ENCODE measurements at regions not wholly inside any gene's neighbourhood (a gene's known extent, or its start where the extent isn't known, plus 50 kb on each side); places are given as distances from the start of the nearest gene placed in this dataset.

DNA sequence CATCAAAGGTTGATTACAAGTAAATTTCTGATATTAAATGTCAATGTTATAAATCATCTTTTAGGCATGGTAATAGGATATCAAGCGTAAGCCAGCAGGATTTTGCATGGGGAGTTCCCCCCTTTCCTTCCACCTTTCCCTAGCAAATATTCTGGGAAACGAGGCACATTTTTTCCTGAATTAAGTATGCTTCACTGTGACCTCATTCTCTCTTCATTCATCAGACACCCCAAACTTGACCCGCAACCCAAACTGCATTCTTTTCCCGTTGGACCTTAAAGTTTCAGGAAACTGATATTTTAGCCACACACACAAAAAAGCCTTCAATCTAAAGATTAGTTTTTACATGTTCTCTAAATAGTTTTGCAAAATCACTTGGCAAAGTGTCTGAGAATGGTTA, 214.5 kb upstream of the CTAGE1 start:
- H3K27me3 Mint-ChIP-seq (ENCODE audit: insufficient read depth), result no peaks in the 10 kb centered on the region
- no peak for DNase-seq (ENCODE audit: low spot score)
- no peaks in the 10 kb centered on the region for H3K36me3 Mint-ChIP-seq (ENCODE audit: low read depth)
- intact Hi-C loops (cut with micrococcal nuclease), result no loop called here
- H3K4me1 Mint-ChIP-seq (ENCODE audit: low read depth), result no peaks in the 10 kb centered on the region
- no peak overlapping the region for H3K27ac Mint-ChIP-seq
- H3K9me3 Mint-ChIP-seq, result peaks cover 3% of the 10 kb centered on the region
- no peak overlapping the region for H3K4me3 Mint-ChIP-seq

GRCh38 chr18:22634464-22634863, 216.7 kb upstream of the CTAGE1 start:
- Mint-ChIP-seq H3K4me3 (no peak overlapping the region), H3K27ac (no peak overlapping the region), H3K4me1 (ENCODE audit: low read depth) (no peaks in the 10 kb centered on the region), H3K27me3 (ENCODE audit: insufficient read depth) (no peaks in the 10 kb centered on the region), H3K9me3 (peaks cover 3% of the 10 kb centered on the region), H3K36me3 (ENCODE audit: low read depth) (no peaks in the 10 kb centered on the region)
- DNase-seq (ENCODE audit: low spot score), result no peak
- intact Hi-C loops (cut with micrococcal nuclease), result no loop called here

- Mint-ChIP-seq H3K27ac (no peak overlapping the region), H3K4me3 (no peak overlapping the region), H3K36me3 (ENCODE audit: low read depth) (no peaks in the 10 kb centered on the region), H3K4me1 (ENCODE audit: low read depth) (no peaks in the 10 kb centered on the region), H3K9me3 (peaks cover 3% of the 10 kb centered on the region), H3K27me3 (ENCODE audit: insufficient read depth) (no peaks in the 10 kb centered on the region)
- intact Hi-C loops (cut with micrococcal nuclease), result no loop called here
- DNase-seq (ENCODE audit: low spot score), result no peak
Measured at GRCh38 chr18:22637787-22638186, 220.1 kb upstream of the CTAGE1 start.

- no peaks in the 10 kb centered on the region for H3K36me3 Mint-ChIP-seq (ENCODE audit: low read depth)
- no peak overlapping the region for H3K27ac Mint-ChIP-seq
Measured at GRCh38 chr18:22639026-22639463, 221.3 kb upstream of the CTAGE1 start.

GRCh38 chr18:22639561-22639960, 221.8 kb upstream of the CTAGE1 start:
- intact Hi-C loops (cut with micrococcal nuclease), result no loop called here
- no peak for DNase-seq (ENCODE audit: low spot score)
- Mint-ChIP-seq H3K4me1 (ENCODE audit: low read depth) (no peaks in the 10 kb centered on the region), H3K9me3 (peaks cover 3% of the 10 kb centered on the region), H3K4me3 (no peak overlapping the region), H3K27ac (no peak overlapping the region), H3K27me3 (ENCODE audit: insufficient read depth) (no peaks in the 10 kb centered on the region), H3K36me3 (ENCODE audit: low read depth) (no peaks in the 10 kb centered on the region)

More at GRCh38 chr18:22639026-22639463, 221.3 kb upstream of the CTAGE1 start:
- no peak for DNase-seq (ENCODE audit: low spot score)
- no peaks in the 10 kb centered on the region for H3K27me3 Mint-ChIP-seq (ENCODE audit: insufficient read depth)
- peaks cover 3% of the 10 kb centered on the region for H3K9me3 Mint-ChIP-seq
- H3K4me3 Mint-ChIP-seq, result no peak overlapping the region
- intact Hi-C loops (cut with micrococcal nuclease), result no loop called here
- no peaks in the 10 kb centered on the region for H3K4me1 Mint-ChIP-seq (ENCODE audit: low read depth)

DNA sequence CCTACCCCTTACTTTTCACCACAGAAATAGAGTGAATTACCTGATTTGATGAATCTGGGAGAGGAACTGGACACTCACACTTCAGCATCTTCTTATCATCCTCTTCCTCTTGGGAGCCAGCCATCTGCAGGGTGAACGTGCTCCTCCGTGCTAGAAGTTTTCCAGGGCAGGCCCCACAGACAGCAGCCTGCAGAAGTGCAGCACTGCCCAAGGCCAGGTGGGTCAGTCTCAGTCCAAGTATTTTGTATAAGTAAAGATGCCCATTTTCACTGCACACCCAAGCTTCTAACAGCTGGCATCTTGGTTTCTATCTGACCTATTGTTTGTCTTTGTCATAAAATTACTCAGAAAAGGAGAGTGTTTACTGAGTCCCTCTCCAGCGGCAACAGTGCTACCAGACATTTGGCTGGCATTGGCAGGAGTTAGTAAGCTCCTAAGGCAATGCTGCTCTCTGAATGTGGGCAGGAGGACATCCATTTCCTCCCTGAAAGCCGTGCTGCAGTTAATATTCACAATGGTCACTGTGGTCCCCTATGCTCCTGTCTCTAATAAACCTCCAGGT, 222.6 kb upstream of the CTAGE1 start:
- Mint-ChIP-seq H3K4me1 (ENCODE audit: low read depth) (no peaks in the 10 kb centered on the region), H3K27me3 (ENCODE audit: insufficient read depth) (no peaks in the 10 kb centered on the region), H3K36me3 (ENCODE audit: low read depth) (no peaks in the 10 kb centered on the region), H3K27ac (no peak overlapping the region), H3K4me3 (no peak overlapping the region), H3K9me3 (peaks cover 3% of the 10 kb centered on the region)
- no peak for DNase-seq (ENCODE audit: low spot score)
- intact Hi-C loops (cut with micrococcal nuclease), result no loop called here

GRCh38 chr18:22641958-22642357, 224.2 kb upstream of the CTAGE1 start:
- intact Hi-C loops (cut with micrococcal nuclease), result no loop called here
- no peak for DNase-seq (ENCODE audit: low spot score)
- H3K9me3 Mint-ChIP-seq, result no peaks in the 10 kb centered on the region
- H3K27me3 Mint-ChIP-seq (ENCODE audit: insufficient read depth), result no peaks in the 10 kb centered on the region
- no peaks in the 10 kb centered on the region for H3K36me3 Mint-ChIP-seq (ENCODE audit: low read depth)
- no peaks in the 10 kb centered on the region for H3K4me1 Mint-ChIP-seq (ENCODE audit: low read depth)
- no peak overlapping the region for H3K4me3 Mint-ChIP-seq
- H3K27ac Mint-ChIP-seq, result no peak overlapping the region

DNA sequence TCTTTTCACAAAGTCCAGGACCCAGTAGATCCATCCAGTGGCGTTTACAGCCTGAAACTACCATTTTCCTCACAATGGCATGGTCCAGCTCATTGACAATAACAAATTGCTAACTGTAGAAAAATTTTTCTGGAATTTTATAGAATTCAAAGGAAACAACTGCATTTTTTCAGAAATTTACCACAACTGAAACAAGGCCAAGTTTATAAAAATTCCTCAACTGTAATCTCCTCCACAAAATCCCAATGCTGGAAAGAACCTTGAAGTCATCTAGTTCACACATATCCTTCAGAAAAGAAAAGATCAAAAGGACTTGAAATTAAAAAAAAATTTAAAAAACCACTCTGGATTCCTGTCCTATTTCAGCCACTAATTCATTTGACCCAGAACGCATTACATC, 226.0 kb upstream of the CTAGE1 start:
- Mint-ChIP-seq H3K27me3 (ENCODE audit: insufficient read depth) (no peaks in the 10 kb centered on the region), H3K9me3 (no peaks in the 10 kb centered on the region), H3K36me3 (ENCODE audit: low read depth) (no peaks in the 10 kb centered on the region), H3K4me3 (no peak overlapping the region), H3K4me1 (ENCODE audit: low read depth) (no peaks in the 10 kb centered on the region), H3K27ac (no peak overlapping the region)
- intact Hi-C loops (cut with micrococcal nuclease), result no loop called here
- no peak for DNase-seq (ENCODE audit: low spot score)

DNA sequence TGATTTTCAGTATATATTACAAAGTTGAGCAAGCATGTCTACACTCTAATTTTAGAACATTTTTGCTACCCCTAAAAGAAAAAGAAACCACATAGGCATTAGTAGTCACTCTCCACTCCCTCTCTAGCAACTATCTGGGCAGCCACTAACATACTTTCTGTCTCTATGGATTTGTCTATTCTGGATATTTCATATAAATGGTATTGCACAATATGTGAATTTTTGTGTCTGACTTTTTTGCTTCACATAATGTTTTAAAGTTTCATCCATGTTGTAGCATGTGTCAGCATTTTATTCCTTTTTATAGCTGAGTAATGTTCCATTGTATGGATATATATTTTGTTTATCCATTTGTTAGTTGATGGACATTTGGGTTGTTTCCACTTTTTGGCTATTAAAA, 232.5 kb upstream of the CTAGE1 start:
- intact Hi-C loops (cut with micrococcal nuclease), result no loop called here
- peaks cover 11% of the 10 kb centered on the region for H3K9me3 Mint-ChIP-seq
- DNase-seq (ENCODE audit: low spot score), result no peak
- H3K4me3 Mint-ChIP-seq, result no peak overlapping the region
- H3K36me3 Mint-ChIP-seq (ENCODE audit: low read depth), result no peaks in the 10 kb centered on the region
- no peaks in the 10 kb centered on the region for H3K27me3 Mint-ChIP-seq (ENCODE audit: insufficient read depth)
- no peak overlapping the region for H3K27ac Mint-ChIP-seq
- H3K4me1 Mint-ChIP-seq (ENCODE audit: low read depth), result no peaks in the 10 kb centered on the region

DNA sequence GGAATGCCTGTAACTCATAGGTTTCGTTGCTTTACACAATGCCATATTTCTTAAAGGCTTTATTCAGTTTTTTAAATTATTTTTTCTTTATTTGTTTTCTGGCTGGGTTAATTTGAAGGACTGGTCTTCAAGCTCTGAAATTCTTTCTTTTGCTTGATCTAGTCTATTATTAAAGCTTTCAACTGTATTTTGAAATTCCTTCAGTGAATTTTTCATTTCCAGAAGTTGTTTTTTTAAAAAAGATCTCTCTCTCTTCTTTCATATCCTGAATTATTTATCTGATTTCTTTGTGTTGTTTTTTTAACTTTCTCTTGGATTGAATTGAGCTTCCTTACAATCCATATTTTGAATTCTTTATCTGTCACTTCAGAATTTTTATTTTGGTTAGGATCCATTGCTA, 239.9 kb upstream of the CTAGE1 start:
- Mint-ChIP-seq H3K27me3 (ENCODE audit: insufficient read depth) (no peaks in the 10 kb centered on the region), H3K36me3 (ENCODE audit: low read depth) (no peaks in the 10 kb centered on the region), H3K4me3 (no peak overlapping the region), H3K9me3 (peaks cover 43% of the 10 kb centered on the region), H3K27ac (no peak overlapping the region), H3K4me1 (ENCODE audit: low read depth) (no peaks in the 10 kb centered on the region)
- DNase-seq (ENCODE audit: low spot score), result no peak
- intact Hi-C loops (cut with micrococcal nuclease), result no loop called here

DNA sequence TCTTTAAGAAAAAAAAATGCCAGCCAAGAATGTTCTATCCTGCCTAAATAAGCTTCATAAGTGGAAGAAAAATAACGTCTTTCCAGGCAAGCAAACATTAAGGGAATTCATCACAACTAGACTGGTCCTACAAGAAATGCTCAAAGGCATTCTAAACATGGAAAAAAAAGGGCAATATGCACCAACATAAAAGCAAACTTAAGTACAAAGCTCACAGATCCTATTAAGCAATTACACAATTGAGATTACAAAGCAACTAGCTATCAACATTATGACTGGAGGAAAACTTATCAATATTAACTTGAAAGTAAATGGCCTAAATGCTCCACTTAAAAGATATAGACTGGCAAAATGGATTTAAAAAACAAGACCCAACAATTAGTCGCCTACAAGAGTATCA, 240.6 kb upstream of the CTAGE1 start:
- no peak for DNase-seq (ENCODE audit: low spot score)
- Mint-ChIP-seq H3K4me3 (no peak overlapping the region), H3K9me3 (peaks cover 47% of the 10 kb centered on the region), H3K27ac (no peak overlapping the region), H3K27me3 (ENCODE audit: insufficient read depth) (no peaks in the 10 kb centered on the region), H3K4me1 (ENCODE audit: low read depth) (no peaks in the 10 kb centered on the region), H3K36me3 (ENCODE audit: low read depth) (no peaks in the 10 kb centered on the region)
- intact Hi-C loops (cut with micrococcal nuclease), result no loop called here

DNA sequence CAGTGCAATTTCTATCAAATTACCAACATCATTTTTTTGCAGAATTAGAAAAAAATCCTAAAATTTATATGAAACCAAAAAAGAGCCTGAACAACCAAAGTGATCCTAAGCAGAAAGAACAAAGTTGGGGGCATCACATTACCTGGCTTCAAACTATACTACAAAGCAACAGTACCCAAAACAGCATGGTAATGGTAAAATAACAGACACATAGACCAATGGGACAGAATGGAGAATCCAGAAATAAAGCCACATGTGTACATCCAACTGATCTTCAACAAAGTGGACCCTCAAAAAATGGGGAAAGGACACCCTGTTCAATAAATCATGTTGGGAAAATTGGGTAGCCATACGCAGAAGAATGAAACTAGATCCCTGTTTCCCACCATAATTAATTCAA, 245.7 kb upstream of the CTAGE1 start:
- Mint-ChIP-seq H3K4me3 (no peak overlapping the region), H3K9me3 (peaks cover 30% of the 10 kb centered on the region), H3K36me3 (ENCODE audit: low read depth) (no peaks in the 10 kb centered on the region), H3K27me3 (ENCODE audit: insufficient read depth) (no peaks in the 10 kb centered on the region), H3K27ac (no peak overlapping the region), H3K4me1 (ENCODE audit: low read depth) (no peaks in the 10 kb centered on the region)
- intact Hi-C loops (cut with micrococcal nuclease), result no loop called here
- no peak for DNase-seq (ENCODE audit: low spot score)

GRCh38 chr18:22666411-22666940, 248.8 kb upstream of the CTAGE1 start:
- no peak overlapping the region for H3K27ac Mint-ChIP-seq
- intact Hi-C loops (cut with micrococcal nuclease), result no loop called here
- H3K36me3 Mint-ChIP-seq (ENCODE audit: low read depth), result no peaks in the 10 kb centered on the region
- peaks cover 20% of the 10 kb centered on the region for H3K9me3 Mint-ChIP-seq
- H3K27me3 Mint-ChIP-seq (ENCODE audit: insufficient read depth), result no peaks in the 10 kb centered on the region
- H3K4me3 Mint-ChIP-seq, result no peak overlapping the region
- H3K4me1 Mint-ChIP-seq (ENCODE audit: low read depth), result no peaks in the 10 kb centered on the region
- DNase-seq (ENCODE audit: low spot score), result no peak

DNA sequence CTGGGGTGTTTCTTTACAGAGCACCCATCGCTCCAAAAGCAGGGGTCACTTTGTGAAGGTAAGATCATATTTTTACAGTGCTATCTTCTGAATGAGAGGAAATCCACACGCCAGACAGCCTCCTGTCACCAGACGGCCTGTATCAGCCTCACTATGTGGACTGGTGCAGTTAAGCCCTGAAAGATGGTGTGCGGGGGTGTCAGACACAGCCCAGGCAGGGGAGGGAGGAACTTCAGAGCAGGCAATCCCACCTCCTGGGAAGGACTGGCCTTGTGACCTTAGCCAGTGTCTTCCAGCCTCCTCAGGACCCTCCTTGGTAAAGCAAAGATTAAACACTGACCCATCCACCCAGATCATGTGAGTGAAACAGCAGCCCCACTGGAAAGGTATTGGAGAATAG, 249.4 kb upstream of the CTAGE1 start:
- no peak for DNase-seq (ENCODE audit: low spot score)

More for the DNA sequence above, 249.4 kb upstream of the CTAGE1 start:
- no peak overlapping the region for H3K4me3 Mint-ChIP-seq
- no peaks in the 10 kb centered on the region for H3K36me3 Mint-ChIP-seq (ENCODE audit: low read depth)
- no peak overlapping the region for H3K27ac Mint-ChIP-seq
- no peaks in the 10 kb centered on the region for H3K27me3 Mint-ChIP-seq (ENCODE audit: insufficient read depth)
- intact Hi-C loops (cut with micrococcal nuclease), result no loop called here
- H3K4me1 Mint-ChIP-seq (ENCODE audit: low read depth), result no peaks in the 10 kb centered on the region
- peaks cover 20% of the 10 kb centered on the region for H3K9me3 Mint-ChIP-seq

Data from activated T-helper 1 cell treated with anti-CD3 and anti-CD28 coated beads, Interleukin-12 subunit alpha, Interleukin-12 subunit beta, Interleukin-2, Interleukin-4 antibody, amounts not matched to agents 30 ng/mL and 10 ng/mL and 1 ng/mL, durations not matched to agents 14 hours and 24 hours and 36 hours (primary cell).